H9 (cell line): ENCODE measurements at regions not wholly inside any gene's neighbourhood (a gene's known extent, or its start where the extent isn't known, plus 50 kb on each side); places are given as distances from the start of the nearest gene placed in this dataset.

ENCODE experiments used
- DNase-seq: peaks from one replicate; pipeline ENCODE4 v3.0.0-alpha.2; 2017
- H2AFZ ChIP-seq: one replicate; pipeline ENCODE4 v1.6.1; 2013; ENCODE audit warnings: mild to moderate bottlenecking, low read length, control low read depth, moderate library complexity
- H2AK5ac ChIP-seq: 2 replicates; pipeline ENCODE4 v1.6.1; 2013; ENCODE audit warnings: low read length, control low read depth, mixed read lengths; ENCODE audit not compliant: insufficient read length
- H2BK120ac ChIP-seq: one replicate; pipeline ENCODE4 v1.6.1; 2013; ENCODE audit warnings: low read depth, mild to moderate bottlenecking, low read length, control low read depth, inconsistent platforms; ENCODE audit not compliant: poor library complexity, severe bottlenecking
- H2BK12ac ChIP-seq: 2 replicates; pipeline ENCODE4 v1.6.1; 2013; ENCODE audit warnings: low read length, control low read depth, mixed read lengths, low read depth; ENCODE audit not compliant: insufficient read length
- H2BK15ac ChIP-seq: 2 replicates; pipeline ENCODE4 v1.6.1; 2013; ENCODE audit warnings: low read depth, low read length, control low read depth
- H2BK20ac ChIP-seq: one replicate; pipeline ENCODE4 v1.6.1; 2013; ENCODE audit warnings: low read depth, mild to moderate bottlenecking, low read length, control low read depth, inconsistent platforms; ENCODE audit not compliant: poor library complexity, severe bottlenecking
- H2BK5ac ChIP-seq: 2 replicates; pipeline ENCODE4 v1.6.1; 2013; ENCODE audit warnings: low read length, control low read depth, mixed read lengths; ENCODE audit not compliant: insufficient read length
- H3K14ac ChIP-seq: 2 replicates; pipeline ENCODE4 v1.6.1; 2013; ENCODE audit warnings: low read length, control low read depth; ENCODE audit not compliant: insufficient read depth
- H3K18ac ChIP-seq: 2 replicates; pipeline ENCODE4 v1.6.1; 2013; ENCODE audit warnings: low read depth, mild to moderate bottlenecking, mixed read lengths, low read length, control low read depth; ENCODE audit not compliant: insufficient read length
- H3K23ac ChIP-seq: 2 replicates; pipeline ENCODE4 v1.6.1; 2013; ENCODE audit warnings: low read length, control low read depth, mixed read lengths, low read depth; ENCODE audit not compliant: insufficient read length
- H3K23me2 ChIP-seq: 2 replicates; pipeline ENCODE4 v1.6.1; 2013; ENCODE audit warnings: low read depth, mild to moderate bottlenecking, mixed read lengths, low read length, control low read depth; ENCODE audit not compliant: insufficient read length, poor library complexity, severe bottlenecking
- H3K27ac ChIP-seq: 2 replicates; pipeline ENCODE4 v1.5.1; 2013; ENCODE audit warnings: low read length, control low read depth, mixed read lengths, low read depth; ENCODE audit not compliant: insufficient read length
- H3K27me3 ChIP-seq: 2 replicates; pipeline ENCODE4 v1.6.1; 2013; ENCODE audit warnings: low read length, control low read depth, inconsistent platforms; ENCODE audit not compliant: insufficient read depth
- H3K4ac ChIP-seq: 2 replicates; pipeline ENCODE4 v1.6.1; 2013; ENCODE audit warnings: low read depth, mild to moderate bottlenecking, control low read depth, inconsistent platforms, low read length, moderate library complexity
- H3K4me1 ChIP-seq: 2 replicates; pipeline ENCODE4 v1.6.1; 2013; ENCODE audit warnings: low read length, control low read depth, inconsistent platforms; ENCODE audit not compliant: insufficient read depth
- H3K4me2 ChIP-seq: 2 replicates; pipeline ENCODE4 v1.6.1; 2013; ENCODE audit warnings: low read length, control low read depth, mixed read lengths; ENCODE audit not compliant: insufficient read length, insufficient read depth
- H3K56ac ChIP-seq: 2 replicates; pipeline ENCODE4 v1.6.1; 2013; ENCODE audit warnings: low read depth, mild to moderate bottlenecking, mixed read lengths, low read length, control low read depth; ENCODE audit not compliant: insufficient read length
- H3K79me1 ChIP-seq: 2 replicates; pipeline ENCODE4 v1.6.1; 2013; ENCODE audit warnings: low read depth, mild to moderate bottlenecking, moderate library complexity, low read length, control low read depth, inconsistent platforms; ENCODE audit not compliant: insufficient read depth, poor library complexity, severe bottlenecking
- H3K79me2 ChIP-seq: 2 replicates; pipeline ENCODE4 v1.6.1; 2013; ENCODE audit warnings: low read length, control low read depth, inconsistent platforms; ENCODE audit not compliant: insufficient read depth
- H3K9ac ChIP-seq: 2 replicates; pipeline ENCODE4 v1.6.1; 2013; ENCODE audit warnings: low read length, control low read depth, mixed read lengths; ENCODE audit not compliant: insufficient read length; ENCODE audit errors: extremely low read depth
- H3K9me3 ChIP-seq: one replicate; pipeline ENCODE4 v1.6.1; 2013; ENCODE audit warnings: low read depth, low read length, inconsistent platforms; ENCODE audit not compliant: control insufficient read depth
- H3T11ph ChIP-seq: one replicate; pipeline ENCODE4 v1.6.1; 2013; ENCODE audit warnings: mild to moderate bottlenecking, low read length, control low read depth, inconsistent platforms
- H4K20me1 ChIP-seq: one replicate; pipeline ENCODE4 v1.6.1; 2013; ENCODE audit not compliant: control insufficient read depth, insufficient read length, insufficient read depth
- H4K5ac ChIP-seq: 2 replicates; pipeline ENCODE4 v1.6.1; 2013; ENCODE audit warnings: low read depth, mild to moderate bottlenecking, mixed read lengths, low read length, control low read depth; ENCODE audit not compliant: insufficient read length
- H4K8ac ChIP-seq: replicated peaks from 2 replicates; pipeline ENCODE4 v1.6.1; 2013; ENCODE audit warnings: low read length, control low read depth, mixed read lengths, low read depth; ENCODE audit not compliant: insufficient read length
- H4K91ac ChIP-seq: 2 replicates; pipeline ENCODE4 v1.6.1; 2013; ENCODE audit warnings: low read depth, mild to moderate bottlenecking, moderate library complexity, mixed read lengths, low read length, control low read depth; ENCODE audit not compliant: insufficient read length
- H3K27ac Mint-ChIP-seq, 3 experiments: 2 replicates in 2 of 3; 3 replicates in 1 of 3; pipeline ENCODE4 v1.8.0; 2020 to 2021; ENCODE audit warnings: mixed read lengths in 3 of 3, mild to moderate bottlenecking in 1 of 3, moderate library complexity in 1 of 3
- H3K27me3 Mint-ChIP-seq: 2 replicates; pipeline ENCODE4 v1.8.0; 2021; ENCODE audit warnings: low read depth, mild to moderate bottlenecking, moderate library complexity, mixed read lengths
- H3K36me3 Mint-ChIP-seq, 3 experiments: 2 replicates in 2 of 3; 3 replicates in 1 of 3; pipeline ENCODE4 v1.8.0; 2020 to 2021; ENCODE audit warnings: low read depth in 3 of 3, mixed read lengths in 3 of 3; ENCODE audit not compliant: insufficient read depth in 1 of 3
- H3K4me1 Mint-ChIP-seq, 2 experiments: 2 replicates each; pipeline ENCODE4 v1.8.0; 2020; ENCODE audit warnings: mixed read lengths in 2 of 2
- H3K4me3 Mint-ChIP-seq, 2 experiments: 2 replicates in 1 of 2; 3 replicates in 1 of 2; pipeline ENCODE4 v1.8.0; 2020 to 2021; ENCODE audit warnings: mild to moderate bottlenecking in 2 of 2, mixed read lengths in 2 of 2, moderate library complexity in 1 of 2
- H3K9me3 Mint-ChIP-seq, 2 experiments: 2 replicates in 1 of 2; 3 replicates in 1 of 2; pipeline ENCODE4 v1.8.0; 2020; ENCODE audit warnings: mild to moderate bottlenecking in 2 of 2, mixed read lengths in 2 of 2, moderate library complexity in 1 of 2
- WGBS: extraction: QIAGEN DNeasy Blood & Tissue Kit; methylation state at CpG from one replicate; pipeline ENCODE4 v1.1.7; 2013; ENCODE audit warnings: missing lambda C conversion rate, low lambda C conversion rate, mixed read lengths; ENCODE audit not compliant: insufficient read length; ENCODE audit errors: extremely low coverage; 5-methylcytosine and 5-hydroxymethylcytosine counted together
- TF ChIP-seq, protein P1 (sequence below): fragments of 200-600 bp; sonication (generic); conservative IDR thresholded peaks from 3 replicates; pipeline ENCODE4 v1.8.0; 2021; ENCODE audit warnings: antibody characterized with exemption, mild to moderate bottlenecking

DNA sequence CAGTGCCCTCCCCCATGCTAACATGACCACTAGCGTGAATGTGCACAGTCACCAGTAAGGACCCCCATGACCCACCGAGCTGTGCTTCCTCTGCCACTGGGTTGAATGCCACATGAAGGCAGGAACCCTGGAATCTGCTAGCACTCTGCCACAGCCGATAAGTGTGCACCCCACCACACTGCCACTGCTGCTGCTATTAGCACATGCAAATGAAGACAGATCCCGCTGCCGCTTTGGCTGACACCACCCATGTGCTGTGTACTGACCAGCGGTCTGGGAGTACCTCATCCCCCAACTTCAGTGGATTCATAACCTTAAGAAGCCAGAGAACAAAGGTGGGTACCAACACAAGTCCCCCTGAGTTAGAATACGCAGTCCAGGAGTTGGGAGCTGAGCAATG is 200.9 kb upstream of the ARHGEF9 start:
- no peak overlapping the region for H2BK12ac ChIP-seq
- H2BK120ac ChIP-seq: no peak overlapping the region
- H3K9me3 ChIP-seq: peaks cover 4% of the 10 kb centered on the region
- no peak overlapping the region for H4K8ac ChIP-seq
- H3K23ac ChIP-seq: no peak overlapping the region
- DNase-seq: no peak
- Mint-ChIP-seq H3K27ac (no peak overlapping the region), H3K4me3 (no peak overlapping the region), H3K27me3 (peaks cover 1% of the 10 kb centered on the region), H3K9me3 (peaks cover 73 to 77% of the 10 kb centered on the region in 2 experiments), H3K4me1 (no peaks in the 10 kb centered on the region), H3K36me3 (peaks cover 0 to 4% (median 0%) of the 10 kb centered on the region in 3 experiments; a peak in 5 of 7 replicates)
- H3T11ph ChIP-seq: no peak overlapping the region
- no peaks in the 10 kb centered on the region for H3K79me2 ChIP-seq
- no peak overlapping the region for H3K56ac ChIP-seq
- H4K91ac ChIP-seq: no peak overlapping the region
- H3K9ac ChIP-seq: no peak overlapping the region
- H3K79me1 ChIP-seq: no peaks in the 10 kb centered on the region
- no peak overlapping the region for H3K4ac ChIP-seq
- H2BK15ac ChIP-seq: no peak overlapping the region
- H2AFZ ChIP-seq: no peak overlapping the region
- H2BK20ac ChIP-seq: no peak overlapping the region
- H3K14ac ChIP-seq: no peak overlapping the region
- no peak overlapping the region for H3K18ac ChIP-seq
- H3K23me2 ChIP-seq: no peaks in the 10 kb centered on the region
- H3K4me1 ChIP-seq: no peaks in the 10 kb centered on the region
- TF ChIP-seq, protein P1, sequence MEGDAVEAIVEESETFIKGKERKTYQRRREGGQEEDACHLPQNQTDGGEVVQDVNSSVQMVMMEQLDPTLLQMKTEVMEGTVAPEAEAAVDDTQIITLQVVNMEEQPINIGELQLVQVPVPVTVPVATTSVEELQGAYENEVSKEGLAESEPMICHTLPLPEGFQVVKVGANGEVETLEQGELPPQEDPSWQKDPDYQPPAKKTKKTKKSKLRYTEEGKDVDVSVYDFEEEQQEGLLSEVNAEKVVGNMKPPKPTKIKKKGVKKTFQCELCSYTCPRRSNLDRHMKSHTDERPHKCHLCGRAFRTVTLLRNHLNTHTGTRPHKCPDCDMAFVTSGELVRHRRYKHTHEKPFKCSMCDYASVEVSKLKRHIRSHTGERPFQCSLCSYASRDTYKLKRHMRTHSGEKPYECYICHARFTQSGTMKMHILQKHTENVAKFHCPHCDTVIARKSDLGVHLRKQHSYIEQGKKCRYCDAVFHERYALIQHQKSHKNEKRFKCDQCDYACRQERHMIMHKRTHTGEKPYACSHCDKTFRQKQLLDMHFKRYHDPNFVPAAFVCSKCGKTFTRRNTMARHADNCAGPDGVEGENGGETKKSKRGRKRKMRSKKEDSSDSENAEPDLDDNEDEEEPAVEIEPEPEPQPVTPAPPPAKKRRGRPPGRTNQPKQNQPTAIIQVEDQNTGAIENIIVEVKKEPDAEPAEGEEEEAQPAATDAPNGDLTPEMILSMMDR: no peak
- H4K5ac ChIP-seq: no peak overlapping the region
- H2AK5ac ChIP-seq: no peak overlapping the region
- no peak overlapping the region for H2BK5ac ChIP-seq
- H3K27ac ChIP-seq: no peak overlapping the region
- H3K27me3 ChIP-seq: no peaks in the 10 kb centered on the region
- no peaks in the 10 kb centered on the region for H4K20me1 ChIP-seq
- WGBS: no CpG with 5 or more reads among the region's 7 CpGs
- no peak overlapping the region for H3K4me2 ChIP-seq
